Endodermal cell (in vitro differentiated cells): ENCODE measurements at regions not wholly inside any gene's neighbourhood (a gene's known extent, or its start where the extent isn't known, plus 50 kb on each side); places are given as distances from the start of the nearest gene placed in this dataset.

ENCODE experiments used
- DNase-seq: peaks from one replicate; pipeline ENCODE4 v3.0.0-alpha.2; 2017
- H3K27ac ChIP-seq: 2 replicates; pipeline ENCODE4 v1.5.1; 2013; ENCODE audit warnings: mild to moderate bottlenecking, low read depth, low read length, moderate library complexity
- H3K27me3 ChIP-seq: 2 replicates; pipeline ENCODE4 v1.6.1; 2013; ENCODE audit warnings: mild to moderate bottlenecking, low read length, moderate library complexity; ENCODE audit not compliant: insufficient read depth, control insufficient read depth, poor library complexity, severe bottlenecking
- H3K36me3 ChIP-seq: 2 replicates; pipeline ENCODE4 v1.7.0; 2013; ENCODE audit warnings: mild to moderate bottlenecking, low read length, moderate library complexity; ENCODE audit not compliant: control insufficient read depth, insufficient read depth
- H3K4me1 ChIP-seq: one replicate; pipeline ENCODE4 v1.7.0; 2013; ENCODE audit warnings: low read length; ENCODE audit not compliant: control insufficient read depth, insufficient read depth
- H3K4me3 ChIP-seq: 2 replicates; pipeline ENCODE4 v1.5.1; 2013; ENCODE audit warnings: mild to moderate bottlenecking, low read length, moderate library complexity
- H3K9ac ChIP-seq: 2 replicates; pipeline ENCODE4 v1.6.1; 2013; ENCODE audit warnings: mild to moderate bottlenecking, low read length, moderate library complexity; ENCODE audit not compliant: poor library complexity, severe bottlenecking; ENCODE audit errors: extremely low read depth
- H3K9me3 ChIP-seq: 2 replicates; pipeline ENCODE4 v1.6.1; 2013; ENCODE audit warnings: mild to moderate bottlenecking, low read length, moderate library complexity; ENCODE audit not compliant: control insufficient read depth
- H3K27ac Mint-ChIP-seq: 2 replicates; pipeline ENCODE4 v1.8.0; 2020; ENCODE audit warnings: mixed read lengths
- H3K27me3 Mint-ChIP-seq: 2 replicates; pipeline ENCODE4 v1.8.0; 2021; ENCODE audit warnings: mild to moderate bottlenecking, mixed read lengths; ENCODE audit not compliant: insufficient read depth
- H3K36me3 Mint-ChIP-seq: 2 replicates; pipeline ENCODE4 v1.8.0; 2020; ENCODE audit warnings: low read depth, mixed read lengths
- H3K4me1 Mint-ChIP-seq: 2 replicates; pipeline ENCODE4 v1.8.0; 2020; ENCODE audit warnings: mixed read lengths
- H3K4me3 Mint-ChIP-seq: 2 replicates; pipeline ENCODE4 v1.8.0; 2020; ENCODE audit warnings: mild to moderate bottlenecking, moderate library complexity, mixed read lengths
- H3K9me3 Mint-ChIP-seq: 2 replicates; pipeline ENCODE4 v1.8.0; 2020; ENCODE audit warnings: mild to moderate bottlenecking, mixed read lengths
- CTCF ChIP-seq: fragments of 200-600 bp; sonication (generic); conservative IDR thresholded peaks from 2 replicates; pipeline ENCODE4 v1.5.0; 2021; ENCODE audit warnings: antibody characterized with exemption, mild to moderate bottlenecking
- WGBS, 2 experiments: methylation state at CpG; one replicate each; pipeline versions ENCODE4 v1.1.5 to v1.1.7; 2013; ENCODE audit warnings: missing lambda C conversion rate in 2 of 2, mixed read lengths in 1 of 2; ENCODE audit not compliant: insufficient coverage in 1 of 2, insufficient read length in 1 of 2; 5-methylcytosine and 5-hydroxymethylcytosine counted together

DNA sequence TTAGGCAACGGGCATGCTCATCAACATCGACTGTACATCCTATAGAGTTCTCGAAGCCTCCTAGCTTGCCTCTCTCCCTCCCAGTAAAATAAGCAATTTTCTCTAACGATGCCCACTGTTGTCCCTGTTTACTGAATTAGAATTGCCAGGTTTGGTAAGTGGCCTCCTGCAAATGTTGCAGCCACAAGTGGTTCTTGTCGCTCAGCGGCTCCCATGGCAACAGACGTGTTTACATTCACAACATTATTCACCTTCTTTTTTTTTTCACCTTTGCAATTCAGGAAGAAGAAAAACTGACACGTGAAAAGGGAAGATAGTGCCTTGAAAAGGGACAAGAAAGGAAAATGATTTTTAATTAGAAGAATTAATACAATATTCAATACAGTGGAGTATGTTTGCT, 100.9 kb upstream of the PKP2 start:
- Mint-ChIP-seq H3K4me3 (no peak overlapping the region), H3K9me3 (peaks cover 5% of the 10 kb centered on the region), H3K4me1 (peaks cover 20% of the 10 kb centered on the region), H3K27me3 (no peaks in the 10 kb centered on the region), H3K36me3 (no peaks in the 10 kb centered on the region), H3K27ac (peak overlapping the region; percentile 14)
- H3K4me1 ChIP-seq, result peaks cover 5% of the 10 kb centered on the region
- no peak overlapping the region for H3K4me3 ChIP-seq
- no peaks in the 10 kb centered on the region for H3K27me3 ChIP-seq
- no peak overlapping the region for H3K27ac ChIP-seq
- 87 to 96% methylated on average over 5 to 8 of the region's 8 CpGs for WGBS, 2 experiments
- no peak overlapping the region for H3K9ac ChIP-seq
- no peak for TF ChIP-seq CTCF
- no peaks in the 10 kb centered on the region for H3K9me3 ChIP-seq
- no peaks in the 10 kb centered on the region for H3K36me3 ChIP-seq
- peak; percentile 79 for DNase-seq

DNA sequence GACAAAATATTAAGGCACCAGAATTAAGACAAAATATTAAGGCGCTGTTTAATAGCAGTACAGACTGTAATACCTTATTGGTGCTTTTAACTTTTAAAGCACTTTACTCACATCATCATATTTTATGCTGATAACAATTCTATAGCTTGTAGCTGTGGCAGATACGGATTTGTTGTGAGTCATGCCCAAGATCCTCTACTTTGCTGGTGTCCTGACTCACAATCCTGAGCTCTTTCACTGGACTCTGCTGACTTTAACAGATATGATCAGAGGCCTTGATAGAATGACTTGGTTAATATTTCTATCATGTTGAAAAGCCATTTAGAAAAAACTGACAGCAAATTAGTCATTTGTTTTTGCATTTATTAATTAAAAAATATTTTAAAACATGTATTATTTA, 99.0 kb upstream of the PKP2 start:
- 83 to 90% methylated on average over 1 to 2 of the region's 2 CpGs for WGBS, 2 experiments
- no peak for TF ChIP-seq CTCF

GRCh38 chr12:32993404-32993803, 96.8 kb upstream of the PKP2 start:
- Mint-ChIP-seq H3K27me3 (no peaks in the 10 kb centered on the region), H3K4me3 (no peak overlapping the region), H3K36me3 (no peaks in the 10 kb centered on the region), H3K4me1 (peaks cover 39% of the 10 kb centered on the region), H3K9me3 (peaks cover 2% of the 10 kb centered on the region), H3K27ac (no peak overlapping the region)
- H3K9ac ChIP-seq, result no peak overlapping the region
- H3K4me3 ChIP-seq, result no peak overlapping the region
- DNase-seq, result no peak
- no peaks in the 10 kb centered on the region for H3K36me3 ChIP-seq
- no peaks in the 10 kb centered on the region for H3K27me3 ChIP-seq
- 93 to 100% methylated on average over 1 to 4 of the region's 4 CpGs for WGBS, 2 experiments
- peaks cover 16% of the 10 kb centered on the region for H3K4me1 ChIP-seq
- H3K9me3 ChIP-seq, result no peaks in the 10 kb centered on the region
- no peak overlapping the region for H3K27ac ChIP-seq
- TF ChIP-seq CTCF, result no peak

More for the DNA sequence above, 99.0 kb upstream of the PKP2 start:
- no peak overlapping the region for H3K4me3 ChIP-seq
- H3K27me3 Mint-ChIP-seq, result no peaks in the 10 kb centered on the region
- no peak overlapping the region for H3K4me3 Mint-ChIP-seq
- no peaks in the 10 kb centered on the region for H3K27me3 ChIP-seq
- H3K9me3 Mint-ChIP-seq, result peaks cover 2% of the 10 kb centered on the region
- H3K36me3 Mint-ChIP-seq, result no peaks in the 10 kb centered on the region
- H3K27ac ChIP-seq, result no peak overlapping the region
- H3K27ac Mint-ChIP-seq, result no peak overlapping the region
- no peaks in the 10 kb centered on the region for H3K9me3 ChIP-seq
- peaks cover 7% of the 10 kb centered on the region for H3K4me1 ChIP-seq
- H3K9ac ChIP-seq, result no peak overlapping the region
- DNase-seq, result no peak
- H3K4me1 Mint-ChIP-seq, result peaks cover 28% of the 10 kb centered on the region
- no peaks in the 10 kb centered on the region for H3K36me3 ChIP-seq
